ENCODE measurements at regions not wholly inside any gene's neighbourhood (a gene's known extent, or its start where the extent isn't known, plus 50 kb on each side); places are given as distances from the start of the nearest gene placed in this dataset.

DNA sequence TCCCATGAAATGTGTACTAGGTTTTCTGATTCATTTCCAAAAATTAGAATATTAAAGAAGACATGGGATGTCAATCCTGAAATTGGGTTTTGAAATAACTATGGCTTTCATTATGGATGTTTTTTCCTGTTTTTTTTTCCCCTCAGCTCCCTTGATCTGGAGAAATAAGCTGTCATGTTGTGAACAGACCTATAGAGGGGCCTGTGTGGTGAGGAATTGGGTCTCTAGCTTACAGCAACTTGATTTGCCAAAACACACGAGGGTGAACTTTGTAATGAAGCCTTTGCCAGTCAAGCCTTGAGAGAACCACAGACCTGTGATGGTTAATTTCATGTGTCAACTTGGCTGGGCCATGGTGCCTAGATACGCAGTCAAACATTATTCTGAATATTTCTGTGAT, 2413.6 kb downstream of the PCDH7 start:
- TF ChIP-seq, protein P1, sequence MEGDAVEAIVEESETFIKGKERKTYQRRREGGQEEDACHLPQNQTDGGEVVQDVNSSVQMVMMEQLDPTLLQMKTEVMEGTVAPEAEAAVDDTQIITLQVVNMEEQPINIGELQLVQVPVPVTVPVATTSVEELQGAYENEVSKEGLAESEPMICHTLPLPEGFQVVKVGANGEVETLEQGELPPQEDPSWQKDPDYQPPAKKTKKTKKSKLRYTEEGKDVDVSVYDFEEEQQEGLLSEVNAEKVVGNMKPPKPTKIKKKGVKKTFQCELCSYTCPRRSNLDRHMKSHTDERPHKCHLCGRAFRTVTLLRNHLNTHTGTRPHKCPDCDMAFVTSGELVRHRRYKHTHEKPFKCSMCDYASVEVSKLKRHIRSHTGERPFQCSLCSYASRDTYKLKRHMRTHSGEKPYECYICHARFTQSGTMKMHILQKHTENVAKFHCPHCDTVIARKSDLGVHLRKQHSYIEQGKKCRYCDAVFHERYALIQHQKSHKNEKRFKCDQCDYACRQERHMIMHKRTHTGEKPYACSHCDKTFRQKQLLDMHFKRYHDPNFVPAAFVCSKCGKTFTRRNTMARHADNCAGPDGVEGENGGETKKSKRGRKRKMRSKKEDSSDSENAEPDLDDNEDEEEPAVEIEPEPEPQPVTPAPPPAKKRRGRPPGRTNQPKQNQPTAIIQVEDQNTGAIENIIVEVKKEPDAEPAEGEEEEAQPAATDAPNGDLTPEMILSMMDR (IDR thresholded peaks at IDR 0.05; ENCODE audit: control extremely low read depth, extremely low read depth, low read depth, missing control alignments) = no peak
- CTCF ChIA-PET = no interaction called here
- POLR2A ChIA-PET = no interaction called here
- no peak for DNase-seq (ENCODE audit: extremely low spot score)

DNA sequence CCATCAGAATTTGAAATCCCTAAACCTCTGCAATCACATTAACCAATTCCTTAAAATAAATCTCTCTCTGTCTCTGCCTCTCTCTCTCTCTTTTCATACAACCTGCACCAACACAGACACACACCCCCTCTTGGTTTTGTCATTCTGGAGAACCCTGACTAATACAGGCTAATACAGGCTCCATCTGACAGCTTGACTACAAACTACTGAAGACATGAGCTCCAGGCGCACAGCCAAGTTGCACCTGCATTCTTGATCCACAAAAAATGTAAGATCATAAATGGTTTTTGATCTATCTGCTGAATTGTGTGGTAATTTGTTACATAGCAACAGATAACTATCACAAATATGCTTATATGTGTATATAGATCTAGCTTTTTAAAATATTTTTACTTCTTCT, 2414.2 kb downstream of the PCDH7 start:
- TF ChIP-seq, protein P1 (IDR thresholded peaks at IDR 0.05; ENCODE audit: control extremely low read depth, extremely low read depth, low read depth, missing control alignments) = no peak
- ChIA-PET CTCF (interaction anchor here (0.8 kb wide), 1 partner anchor 23 kb away, joined by 3 read pairs; no protein-coding TSS in a partner anchor), POLR2A (no interaction called here)
- no peak for DNase-seq (ENCODE audit: extremely low spot score)

DNA sequence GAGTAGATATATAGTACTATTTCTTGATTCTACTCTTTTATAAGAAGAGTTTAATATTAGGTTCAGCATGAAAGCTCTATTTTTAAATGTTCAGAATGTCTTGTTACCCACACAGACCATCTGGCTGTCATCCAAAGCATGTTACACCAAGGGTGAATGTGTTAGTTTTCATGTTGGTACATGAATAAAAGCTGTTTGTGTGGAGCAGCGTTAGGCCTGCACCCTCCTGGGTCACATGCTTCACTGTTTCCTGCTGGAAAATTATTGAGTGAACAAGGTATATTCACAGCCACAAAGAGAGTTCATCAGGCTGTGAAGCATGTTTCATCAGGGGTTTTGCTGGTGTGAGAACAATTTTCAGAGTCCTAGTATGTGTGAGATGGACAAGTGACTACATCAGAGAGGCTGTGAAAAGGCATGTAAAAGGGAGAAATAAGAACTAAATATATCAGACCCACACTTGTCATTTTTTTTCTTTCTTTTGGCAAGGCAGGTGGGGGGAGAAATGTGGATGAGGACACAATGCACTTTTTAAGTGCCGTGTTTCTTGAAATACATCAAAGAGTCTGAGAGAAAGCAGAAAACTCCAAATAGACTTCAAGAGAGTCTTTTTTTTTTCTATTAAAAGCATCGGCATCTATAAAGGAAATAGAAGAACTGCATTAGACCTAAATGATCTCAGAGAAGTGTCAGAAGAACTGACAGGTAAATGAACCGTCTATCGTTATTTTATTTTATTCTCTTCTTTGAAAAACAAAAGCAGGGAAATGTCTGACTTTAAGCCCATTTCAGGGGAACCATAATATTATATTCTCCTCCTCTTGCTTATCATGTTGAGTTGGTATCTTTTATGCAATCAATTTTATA, 2429.7 kb downstream of the PCDH7 start:
- DNase-seq (ENCODE audit: extremely low spot score) = no peak
- ChIA-PET CTCF (interaction anchor here (1.7 kb wide), 1 partner anchor 10 kb away, joined by 5 read pairs; no protein-coding TSS in a partner anchor), POLR2A (no interaction called here)
- TF ChIP-seq, protein P1 (IDR thresholded peaks at IDR 0.05; ENCODE audit: control extremely low read depth, extremely low read depth, low read depth, missing control alignments) = no peak

DNA sequence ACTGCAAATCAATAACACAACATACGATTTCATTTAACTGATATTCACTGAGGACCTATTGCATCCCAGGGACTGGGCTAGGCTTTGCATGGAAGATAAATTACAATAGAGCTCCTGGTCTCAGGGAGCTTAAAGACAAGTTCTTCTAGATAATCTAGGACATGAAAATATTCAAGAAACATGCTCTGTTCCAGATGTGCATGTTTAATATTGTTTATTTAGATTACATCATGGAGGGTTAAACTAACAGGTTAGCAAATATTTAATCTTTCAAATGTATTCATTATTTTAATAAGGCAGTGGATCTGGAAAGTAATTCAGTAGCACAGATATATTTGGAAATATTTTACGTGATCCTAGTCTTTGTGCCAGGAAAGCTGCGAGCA, 2430.3 kb downstream of the PCDH7 start:
- ChIA-PET CTCF (no interaction called here), POLR2A (no interaction called here)
- TF ChIP-seq, protein P1 (IDR thresholded peaks at IDR 0.05; ENCODE audit: control extremely low read depth, extremely low read depth, low read depth, missing control alignments) = no peak

DNA sequence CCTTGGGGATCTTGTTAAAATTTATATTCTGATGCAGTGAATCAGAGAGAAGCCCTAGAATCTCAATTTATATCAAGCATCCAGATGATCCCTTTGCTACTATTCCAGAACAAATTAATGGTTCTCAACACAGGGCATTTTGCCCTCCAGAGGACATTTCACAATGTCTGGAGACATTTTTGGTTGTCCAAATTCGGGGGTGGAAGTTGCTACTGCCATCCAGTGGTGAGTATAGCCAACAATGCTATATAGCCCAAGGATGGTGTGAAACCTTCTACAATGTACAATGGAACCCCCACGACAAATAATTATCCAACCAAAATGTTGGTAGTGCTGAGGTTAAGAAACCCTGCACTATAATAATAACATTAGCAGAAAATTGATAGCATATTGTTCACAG, 2440.0 kb downstream of the PCDH7 start:
- CTCF ChIA-PET = interaction anchor here (1.5 kb wide), 1 partner anchor 25 kb away, joined by 3 read pairs; no protein-coding TSS in a partner anchor
- TF ChIP-seq, protein P1 (IDR thresholded peaks at IDR 0.05; ENCODE audit: control extremely low read depth, extremely low read depth, low read depth, missing control alignments) = no peak
- no peak for DNase-seq (ENCODE audit: extremely low spot score)
- POLR2A ChIA-PET = no interaction called here

More for the DNA sequence above, 2430.3 kb downstream of the PCDH7 start:
- no peak for DNase-seq (ENCODE audit: extremely low spot score)

DNA sequence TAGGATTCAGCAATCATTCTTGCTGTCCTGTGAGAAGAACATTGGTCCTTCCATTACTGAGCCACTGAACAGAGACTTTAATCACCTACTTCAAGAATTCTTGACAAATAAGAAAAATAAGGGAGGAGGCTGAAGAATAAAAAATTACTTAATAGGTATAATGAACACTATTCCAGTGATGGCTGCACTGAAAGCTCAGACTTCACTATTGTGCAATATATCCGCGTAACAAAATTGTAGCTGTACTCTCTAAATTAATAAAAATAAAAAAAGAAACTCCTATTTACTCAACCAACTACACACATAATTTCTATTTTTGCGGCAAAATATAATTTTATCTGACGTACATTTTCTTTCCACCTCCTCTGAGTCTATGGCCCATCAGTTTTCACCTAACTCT, 2441.0 kb downstream of the PCDH7 start:
- TF ChIP-seq, protein P1 (IDR thresholded peaks at IDR 0.05; ENCODE audit: control extremely low read depth, extremely low read depth, low read depth, missing control alignments) = no peak
- ChIA-PET POLR2A (no interaction called here), CTCF (no interaction called here)

More for the DNA sequence above, 2441.0 kb downstream of the PCDH7 start:
- DNase-seq (ENCODE audit: extremely low spot score) = no peak
